ENCODE measurements at regions not wholly inside any gene's neighbourhood (a gene's known extent, or its start where the extent isn't known, plus 50 kb on each side); places are given as distances from the start of the nearest gene placed in this dataset.

- dilution Hi-C loops (cut with MboI; ENCODE audit: extremely low pct_ligation_motif_present, low sequenced_read_pairs), result no loop called here
- no peak for FAIRE-seq
Measured at GRCh38 chr2:13050764-13051163, 334.0 kb downstream of the TRIB2 start.

DNA sequence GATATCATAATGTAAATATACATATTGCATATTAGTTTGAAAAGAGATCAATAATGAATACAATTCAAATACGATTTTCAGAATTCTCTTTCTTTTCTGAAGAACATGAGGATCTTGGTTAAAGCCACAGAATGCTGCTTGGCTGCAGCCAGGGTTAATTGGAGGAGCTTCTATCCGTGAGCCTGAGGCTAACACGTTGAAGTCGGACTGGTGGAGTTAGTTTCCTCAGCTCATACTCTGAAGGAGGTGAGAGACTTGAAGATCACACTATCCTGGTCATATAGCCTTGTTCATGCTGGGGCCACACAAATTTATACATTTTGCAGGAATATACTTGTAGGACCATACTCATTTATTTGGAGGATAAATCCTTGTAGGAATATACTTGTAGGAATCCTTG, 335.8 kb downstream of the TRIB2 start:
- Histone ChIP-seq H3K9me3 (ENCODE audit: control insufficient read depth, low read depth, low read length) (no peaks in the 10 kb centered on the region), H3K27me3 (ENCODE audit: control insufficient read depth, extremely low read depth, insufficient read depth, low read length) (no peaks in the 10 kb centered on the region), H3K4me3 (ENCODE audit: control insufficient read depth in 2 of 3, extremely low read depth in 1 of 3, insufficient read depth in 2 of 3, low read depth in 1 of 3, low read length in 3 of 3) (no peak overlapping the region), H4K20me1 (ENCODE audit: control insufficient read depth, extremely low read depth, insufficient read depth, low read length) (no peaks in the 10 kb centered on the region), H3K9me1 (ENCODE audit: control insufficient read depth, extremely low read depth, insufficient read depth, low read length) (no peaks in the 10 kb centered on the region), H3K36me3 (ENCODE audit: control insufficient read depth in 2 of 2, extremely low read depth in 1 of 2, insufficient read depth in 2 of 2, low read length in 2 of 2) (no peaks in the 10 kb centered on the region), H2AFZ (ENCODE audit: control insufficient read depth, low read length) (no peak overlapping the region), H3K27ac (ENCODE audit: control insufficient read depth, insufficient read depth, low read length) (no peak overlapping the region), H3K4me2 (ENCODE audit: control insufficient read depth, extremely low read depth, insufficient read depth, low read depth, low read length) (no peak overlapping the region), H3K4me1 (ENCODE audit: control insufficient read depth, extremely low read depth, insufficient read depth, low read length) (peaks cover 3% of the 10 kb centered on the region), H3K79me2 (ENCODE audit: control insufficient read depth, insufficient read depth, low read length) (no peaks in the 10 kb centered on the region), H3K9ac (ENCODE audit: control insufficient read depth, extremely low read depth, insufficient read depth, low read length) (no peak overlapping the region)
- DNase-seq (ENCODE audit: low read depth, low spot score), result no peak
- no peak for TF ChIP-seq EZH2 (IDR thresholded peaks at IDR 0.05; ENCODE audit: low read length)
- TF ChIP-seq, protein P1, sequence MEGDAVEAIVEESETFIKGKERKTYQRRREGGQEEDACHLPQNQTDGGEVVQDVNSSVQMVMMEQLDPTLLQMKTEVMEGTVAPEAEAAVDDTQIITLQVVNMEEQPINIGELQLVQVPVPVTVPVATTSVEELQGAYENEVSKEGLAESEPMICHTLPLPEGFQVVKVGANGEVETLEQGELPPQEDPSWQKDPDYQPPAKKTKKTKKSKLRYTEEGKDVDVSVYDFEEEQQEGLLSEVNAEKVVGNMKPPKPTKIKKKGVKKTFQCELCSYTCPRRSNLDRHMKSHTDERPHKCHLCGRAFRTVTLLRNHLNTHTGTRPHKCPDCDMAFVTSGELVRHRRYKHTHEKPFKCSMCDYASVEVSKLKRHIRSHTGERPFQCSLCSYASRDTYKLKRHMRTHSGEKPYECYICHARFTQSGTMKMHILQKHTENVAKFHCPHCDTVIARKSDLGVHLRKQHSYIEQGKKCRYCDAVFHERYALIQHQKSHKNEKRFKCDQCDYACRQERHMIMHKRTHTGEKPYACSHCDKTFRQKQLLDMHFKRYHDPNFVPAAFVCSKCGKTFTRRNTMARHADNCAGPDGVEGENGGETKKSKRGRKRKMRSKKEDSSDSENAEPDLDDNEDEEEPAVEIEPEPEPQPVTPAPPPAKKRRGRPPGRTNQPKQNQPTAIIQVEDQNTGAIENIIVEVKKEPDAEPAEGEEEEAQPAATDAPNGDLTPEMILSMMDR (optimal IDR thresholded peaks at IDR 0.05 in 1 of 3, IDR thresholded peaks at IDR 0.05 in 1 of 3, conservative IDR thresholded peaks at IDR 0.05 in 1 of 3; ENCODE audit: extremely low read depth in 1 of 3, insufficient read depth in 2 of 3, low read length in 3 of 3), result no peak
- dilution Hi-C loops (cut with MboI; ENCODE audit: extremely low pct_ligation_motif_present, low sequenced_read_pairs), result no loop called here
- FAIRE-seq, result no peak

More at GRCh38 chr2:13050764-13051163, 334.0 kb downstream of the TRIB2 start:
- Histone ChIP-seq H3K79me2 (ENCODE audit: control insufficient read depth, insufficient read depth, low read length) (no peaks in the 10 kb centered on the region), H3K27ac (ENCODE audit: control insufficient read depth, insufficient read depth, low read length) (no peak overlapping the region), H3K4me1 (ENCODE audit: control insufficient read depth, extremely low read depth, insufficient read depth, low read length) (peaks cover 3% of the 10 kb centered on the region), H2AFZ (ENCODE audit: control insufficient read depth, low read length) (no peak overlapping the region), H3K4me3 (ENCODE audit: control insufficient read depth in 2 of 3, extremely low read depth in 1 of 3, insufficient read depth in 2 of 3, low read depth in 1 of 3, low read length in 3 of 3) (no peak overlapping the region), H3K4me2 (ENCODE audit: control insufficient read depth, extremely low read depth, insufficient read depth, low read depth, low read length) (no peak overlapping the region), H3K9ac (ENCODE audit: control insufficient read depth, extremely low read depth, insufficient read depth, low read length) (no peak overlapping the region), H3K36me3 (ENCODE audit: control insufficient read depth in 2 of 2, extremely low read depth in 1 of 2, insufficient read depth in 2 of 2, low read length in 2 of 2) (no peaks in the 10 kb centered on the region), H3K9me1 (ENCODE audit: control insufficient read depth, extremely low read depth, insufficient read depth, low read length) (no peaks in the 10 kb centered on the region), H3K27me3 (ENCODE audit: control insufficient read depth, extremely low read depth, insufficient read depth, low read length) (no peaks in the 10 kb centered on the region), H4K20me1 (ENCODE audit: control insufficient read depth, extremely low read depth, insufficient read depth, low read length) (no peaks in the 10 kb centered on the region), H3K9me3 (ENCODE audit: control insufficient read depth, low read depth, low read length) (no peaks in the 10 kb centered on the region)
- TF ChIP-seq EZH2 (IDR thresholded peaks at IDR 0.05; ENCODE audit: low read length), result no peak
- TF ChIP-seq, protein P1 (optimal IDR thresholded peaks at IDR 0.05 in 1 of 3, IDR thresholded peaks at IDR 0.05 in 1 of 3, conservative IDR thresholded peaks at IDR 0.05 in 1 of 3; ENCODE audit: extremely low read depth in 1 of 3, insufficient read depth in 2 of 3, low read length in 3 of 3), result no peak
- no peak for DNase-seq (ENCODE audit: low read depth, low spot score)
